ENCODE measurements at regions not wholly inside any gene's neighbourhood (a gene's known extent, or its start where the extent isn't known, plus 50 kb on each side); places are given as distances from the start of the nearest gene placed in this dataset.
"Not testable (repeated sequence)": the region's sequence is repeated elsewhere in the genome, so short reads cannot be mapped to it uniquely, and the experiment has no call there.

- no peak for DNase-seq
Observed at GRCh38 chr6:121597654-121598053, 162.2 kb downstream of the GJA1 start.

GRCh38 chr6:121599331-121599730 lies 163.9 kb downstream of the GJA1 start:
- DNase-seq, result not testable (repeated sequence)

GRCh38 chr6:121600389-121601168 lies 165.1 kb downstream of the GJA1 start:
- no peak for DNase-seq

GRCh38 chr6:121603486-121603885 lies 168.0 kb downstream of the GJA1 start:
- DNase-seq, result no peak

GRCh38 chr6:121607721-121608120 lies 172.3 kb downstream of the GJA1 start:
- no peak for DNase-seq

- no peak for DNase-seq
Observed at GRCh38 chr6:121608270-121608669, 172.8 kb downstream of the GJA1 start.

GRCh38 chr6:121609281-121609680 lies 173.8 kb downstream of the GJA1 start:
- no peak for DNase-seq

- DNase-seq, result no peak
Observed at GRCh38 chr6:121612927-121613326, 177.5 kb downstream of the GJA1 start.

GRCh38 chr6:121614115-121614514 lies 178.7 kb downstream of the GJA1 start:
- no peak for DNase-seq

- DNase-seq, result no peak
Observed at GRCh38 chr6:121615493-121615892, 180.0 kb downstream of the GJA1 start.

- no peak for DNase-seq
Observed at GRCh38 chr6:121616406-121616805, 181.0 kb downstream of the GJA1 start.

- no peak for DNase-seq
Observed at GRCh38 chr6:121617388-121617787, 181.9 kb downstream of the GJA1 start.

GRCh38 chr6:121619013-121619412 lies 183.6 kb downstream of the GJA1 start:
- DNase-seq, result no peak

- DNase-seq, result peak; percentile 77
Observed at GRCh38 chr6:121619987-121620740, 184.7 kb downstream of the GJA1 start.

GRCh38 chr6:121627761-121628160 lies 192.3 kb downstream of the GJA1 start:
- DNase-seq, result no peak

GRCh38 chr6:121630716-121631115 lies 195.3 kb downstream of the GJA1 start:
- DNase-seq, result no peak

- DNase-seq, result not testable (repeated sequence)
Observed at GRCh38 chr6:121631752-121632151, 196.3 kb downstream of the GJA1 start.

- DNase-seq, result no peak
Observed at GRCh38 chr6:121633309-121633708, 197.9 kb downstream of the GJA1 start.

GRCh38 chr6:121634586-121634985 lies 199.1 kb downstream of the GJA1 start:
- DNase-seq, result not testable (repeated sequence)

- DNase-seq, result no peak
Observed at GRCh38 chr6:121635355-121635754, 199.9 kb downstream of the GJA1 start.

GRCh38 chr6:121636217-121636616 lies 200.8 kb downstream of the GJA1 start:
- not testable (repeated sequence) for DNase-seq

- DNase-seq, result no peak
Observed at GRCh38 chr6:121639021-121639420, 203.6 kb downstream of the GJA1 start.

- no peak for DNase-seq
Observed at GRCh38 chr6:121641158-121641557, 205.7 kb downstream of the GJA1 start.

- no peak for DNase-seq
Observed at GRCh38 chr6:121645100-121645745, 209.8 kb downstream of the GJA1 start.

All from NCI-H524 treated with DMSO at 0.1 percent for 48 hours (cell line).